ENCODE measurements at regions not wholly inside any gene's neighbourhood (a gene's known extent, or its start where the extent isn't known, plus 50 kb on each side); places are given as distances from the start of the nearest gene placed in this dataset.

DNA sequence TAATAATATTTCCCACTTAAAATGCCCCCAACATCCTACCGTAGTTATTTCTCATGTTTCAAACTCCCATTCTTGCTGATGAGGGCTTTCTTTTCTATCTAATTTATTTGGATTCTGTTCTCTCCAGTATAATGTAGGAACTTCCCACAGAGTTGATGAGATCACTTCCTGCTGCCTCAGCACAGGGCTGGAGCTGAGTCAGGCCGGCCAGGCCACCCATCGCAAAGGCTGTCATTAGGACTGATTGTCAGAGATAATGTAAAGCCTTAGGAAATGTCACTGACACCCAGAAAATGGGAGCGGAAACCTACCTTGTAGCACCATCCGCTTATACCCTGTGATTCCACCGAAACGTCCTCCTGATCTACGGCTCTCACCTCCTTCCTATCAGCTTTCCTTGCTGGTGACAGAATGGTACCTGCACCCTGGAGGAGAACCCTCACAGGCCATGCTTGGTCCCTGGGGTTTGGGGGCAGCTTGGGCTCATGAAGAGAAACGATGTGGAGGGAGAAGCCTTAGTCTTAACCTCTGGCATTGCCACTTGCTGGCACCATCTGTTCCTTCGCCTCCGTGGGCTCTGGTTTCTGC is 672.8 kb upstream of the ID2 start:
- H2AFZ ChIP-seq (ENCODE audit: low read depth, low read length), result no peak overlapping the region

DNA sequence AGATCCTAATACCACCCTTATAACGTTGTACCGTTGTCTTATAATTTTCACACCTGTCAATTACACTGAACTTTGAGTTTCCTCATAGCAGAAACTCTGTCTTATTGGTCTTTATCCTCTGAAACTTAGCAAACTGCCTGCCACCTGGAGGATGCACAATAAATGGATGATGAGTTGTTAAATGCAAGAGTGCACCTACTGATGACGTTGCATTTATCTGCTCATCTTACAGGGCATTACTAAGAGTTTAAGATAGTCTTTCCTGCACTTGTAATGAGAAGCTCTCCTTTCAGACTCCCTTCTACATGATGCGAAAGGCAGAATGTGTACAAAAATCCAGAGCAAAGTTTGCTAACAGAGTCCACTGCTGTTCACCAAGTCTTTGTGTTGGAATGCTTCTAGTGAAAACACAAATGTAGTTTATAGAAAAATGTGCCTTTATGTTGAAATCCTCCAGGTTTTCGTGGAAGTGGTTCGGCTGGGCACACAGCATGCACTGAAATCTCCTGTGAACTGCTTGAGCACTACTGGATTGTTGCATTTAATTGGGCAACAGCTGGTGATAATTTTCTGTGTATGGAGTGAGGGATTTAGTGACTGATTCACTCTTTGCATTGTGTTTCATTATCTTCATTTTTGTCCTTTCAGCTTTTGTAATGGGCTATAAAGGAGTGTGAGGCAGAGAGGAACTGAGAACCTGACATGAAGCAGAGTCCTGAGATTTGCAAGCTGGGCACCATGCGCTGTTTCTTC is 665.8 kb upstream of the ID2 start:
- no peaks in the 10 kb centered on the region for H3F3A ChIP-seq (ENCODE audit: insufficient read depth, low read length, poor library complexity, severe bottlenecking)
- no peaks in the 10 kb centered on the region for H3K27me3 ChIP-seq (ENCODE audit: insufficient read depth, low read depth, low read length)
- H3K4me3 ChIP-seq (ENCODE audit: low read length), result no peak overlapping the region
- H2AFZ ChIP-seq (ENCODE audit: low read depth, low read length), result no peak overlapping the region
- H3K4me2 ChIP-seq (ENCODE audit: low read length), result no peak overlapping the region
- no peaks in the 10 kb centered on the region for H3K9me3 ChIP-seq (ENCODE audit: low read length)
- H3K9ac ChIP-seq (ENCODE audit: low read length), result no peak overlapping the region
- no peak overlapping the region for H3K27ac ChIP-seq (ENCODE audit: low read length)
- H3K9me2 ChIP-seq (ENCODE audit: insufficient read depth, low read length), result no peaks in the 10 kb centered on the region
- no peaks in the 10 kb centered on the region for H3K79me2 ChIP-seq (replicated peaks; ENCODE audit: insufficient read depth, low read length)
- no peaks in the 10 kb centered on the region for H4K20me1 ChIP-seq (ENCODE audit: insufficient read depth)
- no peaks in the 10 kb centered on the region for H3K36me3 ChIP-seq (ENCODE audit: insufficient read depth, low read length)
- TF ChIP-seq SMC3 (conservative IDR thresholded peaks at IDR 0.05; ENCODE audit: poor library complexity) (no peak), MXI1 (conservative IDR thresholded peaks at IDR 0.05; ENCODE audit: poor library complexity, severe bottlenecking) (no peak), EP300 (conservative IDR thresholded peaks at IDR 0.05; ENCODE audit: poor library complexity, severe bottlenecking) (no peak)
- TF ChIP-seq, protein P1, sequence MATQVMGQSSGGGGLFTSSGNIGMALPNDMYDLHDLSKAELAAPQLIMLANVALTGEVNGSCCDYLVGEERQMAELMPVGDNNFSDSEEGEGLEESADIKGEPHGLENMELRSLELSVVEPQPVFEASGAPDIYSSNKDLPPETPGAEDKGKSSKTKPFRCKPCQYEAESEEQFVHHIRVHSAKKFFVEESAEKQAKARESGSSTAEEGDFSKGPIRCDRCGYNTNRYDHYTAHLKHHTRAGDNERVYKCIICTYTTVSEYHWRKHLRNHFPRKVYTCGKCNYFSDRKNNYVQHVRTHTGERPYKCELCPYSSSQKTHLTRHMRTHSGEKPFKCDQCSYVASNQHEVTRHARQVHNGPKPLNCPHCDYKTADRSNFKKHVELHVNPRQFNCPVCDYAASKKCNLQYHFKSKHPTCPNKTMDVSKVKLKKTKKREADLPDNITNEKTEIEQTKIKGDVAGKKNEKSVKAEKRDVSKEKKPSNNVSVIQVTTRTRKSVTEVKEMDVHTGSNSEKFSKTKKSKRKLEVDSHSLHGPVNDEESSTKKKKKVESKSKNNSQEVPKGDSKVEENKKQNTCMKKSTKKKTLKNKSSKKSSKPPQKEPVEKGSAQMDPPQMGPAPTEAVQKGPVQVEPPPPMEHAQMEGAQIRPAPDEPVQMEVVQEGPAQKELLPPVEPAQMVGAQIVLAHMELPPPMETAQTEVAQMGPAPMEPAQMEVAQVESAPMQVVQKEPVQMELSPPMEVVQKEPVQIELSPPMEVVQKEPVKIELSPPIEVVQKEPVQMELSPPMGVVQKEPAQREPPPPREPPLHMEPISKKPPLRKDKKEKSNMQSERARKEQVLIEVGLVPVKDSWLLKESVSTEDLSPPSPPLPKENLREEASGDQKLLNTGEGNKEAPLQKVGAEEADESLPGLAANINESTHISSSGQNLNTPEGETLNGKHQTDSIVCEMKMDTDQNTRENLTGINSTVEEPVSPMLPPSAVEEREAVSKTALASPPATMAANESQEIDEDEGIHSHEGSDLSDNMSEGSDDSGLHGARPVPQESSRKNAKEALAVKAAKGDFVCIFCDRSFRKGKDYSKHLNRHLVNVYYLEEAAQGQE (IDR thresholded peaks at IDR 0.05; ENCODE audit: borderline replicate concordance), result no peak

More for the DNA sequence above, 672.8 kb upstream of the ID2 start:
- no peaks in the 10 kb centered on the region for H3F3A ChIP-seq (ENCODE audit: insufficient read depth, low read length, poor library complexity, severe bottlenecking)
- no peak overlapping the region for H3K4me3 ChIP-seq (ENCODE audit: low read length)
- H3K36me3 ChIP-seq (ENCODE audit: insufficient read depth, low read length), result no peaks in the 10 kb centered on the region
- no peak overlapping the region for H3K27ac ChIP-seq (ENCODE audit: low read length)
- H3K9me3 ChIP-seq (ENCODE audit: low read length), result no peaks in the 10 kb centered on the region
- no peak overlapping the region for H3K4me2 ChIP-seq (ENCODE audit: low read length)
- no peaks in the 10 kb centered on the region for H3K9me2 ChIP-seq (ENCODE audit: insufficient read depth, low read length)
- H3K79me2 ChIP-seq (replicated peaks; ENCODE audit: insufficient read depth, low read length), result no peaks in the 10 kb centered on the region
- H4K20me1 ChIP-seq (ENCODE audit: insufficient read depth), result no peaks in the 10 kb centered on the region
- H3K9ac ChIP-seq (ENCODE audit: low read length), result no peak overlapping the region
- TF ChIP-seq, protein P2, sequence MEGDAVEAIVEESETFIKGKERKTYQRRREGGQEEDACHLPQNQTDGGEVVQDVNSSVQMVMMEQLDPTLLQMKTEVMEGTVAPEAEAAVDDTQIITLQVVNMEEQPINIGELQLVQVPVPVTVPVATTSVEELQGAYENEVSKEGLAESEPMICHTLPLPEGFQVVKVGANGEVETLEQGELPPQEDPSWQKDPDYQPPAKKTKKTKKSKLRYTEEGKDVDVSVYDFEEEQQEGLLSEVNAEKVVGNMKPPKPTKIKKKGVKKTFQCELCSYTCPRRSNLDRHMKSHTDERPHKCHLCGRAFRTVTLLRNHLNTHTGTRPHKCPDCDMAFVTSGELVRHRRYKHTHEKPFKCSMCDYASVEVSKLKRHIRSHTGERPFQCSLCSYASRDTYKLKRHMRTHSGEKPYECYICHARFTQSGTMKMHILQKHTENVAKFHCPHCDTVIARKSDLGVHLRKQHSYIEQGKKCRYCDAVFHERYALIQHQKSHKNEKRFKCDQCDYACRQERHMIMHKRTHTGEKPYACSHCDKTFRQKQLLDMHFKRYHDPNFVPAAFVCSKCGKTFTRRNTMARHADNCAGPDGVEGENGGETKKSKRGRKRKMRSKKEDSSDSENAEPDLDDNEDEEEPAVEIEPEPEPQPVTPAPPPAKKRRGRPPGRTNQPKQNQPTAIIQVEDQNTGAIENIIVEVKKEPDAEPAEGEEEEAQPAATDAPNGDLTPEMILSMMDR (IDR thresholded peaks at IDR 0.05; ENCODE audit: poor library complexity, severe bottlenecking), result no peak
- TF ChIP-seq MXI1 (conservative IDR thresholded peaks at IDR 0.05; ENCODE audit: poor library complexity, severe bottlenecking) (no peak), TAF1 (IDR thresholded peaks at IDR 0.05; ENCODE audit: low read depth) (no peak), RAD21 (conservative IDR thresholded peaks at IDR 0.05) (no peak), EP300 (conservative IDR thresholded peaks at IDR 0.05; ENCODE audit: poor library complexity, severe bottlenecking) (no peak), SMC3 (conservative IDR thresholded peaks at IDR 0.05; ENCODE audit: poor library complexity) (no peak), POLR2AphosphoS5 (IDR thresholded peaks at IDR 0.05) (no peak), EZH2 (IDR thresholded peaks at IDR 0.05; ENCODE audit: borderline replicate concordance, insufficient read depth, low read length, poor library complexity, severe bottlenecking) (no peak)
- TF ChIP-seq, protein P1 (IDR thresholded peaks at IDR 0.05; ENCODE audit: borderline replicate concordance), result no peak
- H3K27me3 ChIP-seq (ENCODE audit: insufficient read depth, low read depth, low read length), result no peaks in the 10 kb centered on the region

Data from neural cell (in vitro differentiated cells).